ENCODE measurements at regions not wholly inside any gene's neighbourhood (a gene's known extent, or its start where the extent isn't known, plus 50 kb on each side); places are given as distances from the start of the nearest gene placed in this dataset.

GRCh38 chr22:47297261-47298016 lies 535.0 kb downstream of the TBC1D22A start:
- DNase-seq (ENCODE audit: low spot score) = no peak

- no peak for DNase-seq (ENCODE audit: low spot score)
Measured at GRCh38 chr22:47296405-47297260, 534.2 kb downstream of the TBC1D22A start.

- no peak for DNase-seq (ENCODE audit: low spot score)
Measured at GRCh38 chr22:47295982-47296381, 533.5 kb downstream of the TBC1D22A start.

- DNase-seq (ENCODE audit: low spot score) = no peak
Measured at GRCh38 chr22:47295226-47295901, 532.9 kb downstream of the TBC1D22A start.

DNA sequence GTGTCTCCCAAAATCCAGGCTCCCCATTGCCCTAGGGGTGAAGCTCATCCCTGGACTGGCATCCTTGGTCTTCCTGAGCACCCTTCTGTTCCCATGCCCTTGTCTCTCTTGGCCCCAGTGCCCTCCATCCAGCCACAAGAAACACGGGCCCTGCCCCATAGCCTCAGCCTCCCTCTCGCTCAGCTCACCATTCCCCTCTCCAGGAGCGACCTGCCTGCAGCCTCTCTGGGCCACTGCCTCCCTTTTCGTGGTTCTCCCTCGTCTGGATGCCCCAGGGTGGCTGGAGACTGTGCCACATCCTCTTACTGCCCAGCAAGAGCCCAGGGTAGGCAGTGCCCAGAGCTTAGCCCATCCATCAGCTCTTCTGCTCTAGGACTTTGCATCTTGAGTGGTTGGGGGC lies 532.1 kb downstream of the TBC1D22A start:
- no peak for DNase-seq (ENCODE audit: low spot score)

GRCh38 chr22:47294222-47294532 lies 531.7 kb downstream of the TBC1D22A start:
- DNase-seq (ENCODE audit: low spot score) = no peak

DNA sequence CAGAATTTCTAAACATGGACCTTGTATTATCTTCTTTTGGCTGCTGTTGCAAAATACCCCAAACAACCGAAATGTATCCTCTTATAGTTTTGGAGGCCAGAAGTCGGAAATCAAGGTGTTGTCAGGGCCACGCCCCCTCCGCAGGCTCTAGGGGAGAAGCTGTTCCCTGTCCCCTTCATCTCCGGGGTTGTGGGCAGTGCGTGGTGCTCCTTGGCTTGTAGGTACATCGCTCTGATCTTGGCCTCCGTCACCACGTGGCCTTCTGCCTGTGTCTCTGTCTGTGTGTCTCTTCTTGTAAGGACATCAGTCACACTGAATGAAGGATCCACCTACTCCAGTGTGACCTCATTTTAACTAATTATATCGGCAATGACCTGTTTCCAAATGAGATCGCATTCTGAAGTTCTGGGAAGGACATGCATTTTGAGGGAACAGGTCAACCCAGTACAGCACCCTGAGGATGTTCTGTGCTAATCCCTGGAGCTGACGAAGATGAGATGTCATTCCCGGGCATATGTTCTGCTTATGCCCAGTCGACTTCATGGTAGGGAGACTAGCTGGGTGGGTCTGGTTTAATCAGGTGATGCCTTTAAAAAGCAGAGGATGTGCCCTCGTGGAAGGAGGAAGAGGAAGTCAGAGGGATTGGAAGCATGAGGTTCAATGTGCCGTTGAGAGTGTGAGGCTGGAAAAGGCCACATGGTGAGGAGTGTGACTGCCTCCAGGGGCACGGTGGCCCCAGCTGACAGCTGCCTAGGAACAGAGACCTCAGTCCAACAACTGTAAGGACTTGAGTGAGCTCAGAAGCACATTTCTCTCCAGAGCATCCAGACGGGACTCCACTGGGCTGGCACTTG lies 531.1 kb downstream of the TBC1D22A start:
- DNase-seq (ENCODE audit: low spot score) = no peak

DNA sequence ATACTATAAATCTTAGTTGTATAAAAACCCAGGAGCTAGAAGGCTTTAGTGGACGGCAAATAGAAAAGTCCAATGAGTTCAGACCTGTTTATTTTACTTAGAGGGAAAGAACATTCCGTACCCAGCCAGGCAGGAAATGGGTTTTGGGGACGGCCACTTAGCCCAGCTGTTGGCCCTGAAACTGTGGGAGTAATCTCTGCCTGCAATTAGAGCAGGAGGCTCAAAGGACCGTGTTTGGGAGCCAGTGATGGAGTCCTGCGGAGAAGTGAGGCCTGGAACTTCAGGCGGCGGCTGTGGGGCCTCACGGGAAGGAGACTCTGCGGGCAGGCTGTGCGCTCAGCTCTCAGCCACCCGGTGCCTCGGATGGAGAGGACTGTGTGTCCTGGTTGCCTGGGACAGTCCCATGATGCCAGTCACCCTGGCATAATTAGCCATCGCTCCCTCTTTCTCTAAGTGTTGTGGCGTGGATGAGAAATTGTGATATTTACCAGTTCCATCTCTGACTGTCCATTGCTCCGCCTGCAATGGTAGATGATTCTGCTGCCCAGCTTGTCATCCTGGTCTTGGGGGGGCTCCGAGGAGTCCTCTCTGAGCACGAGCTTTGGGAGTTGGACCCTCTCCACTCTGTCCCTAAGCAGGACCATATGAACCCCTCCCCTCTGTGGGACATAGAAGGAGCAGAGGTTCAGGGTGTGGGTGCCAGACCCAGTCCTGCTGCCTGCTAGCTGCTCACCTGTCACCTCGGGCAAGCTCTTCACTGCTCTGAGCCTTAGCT lies 530.3 kb downstream of the TBC1D22A start:
- DNase-seq (ENCODE audit: low spot score) = no peak

- no peak for DNase-seq (ENCODE audit: low spot score)
Measured at GRCh38 chr22:47291565-47292495, 529.4 kb downstream of the TBC1D22A start.

- DNase-seq (ENCODE audit: low spot score) = no peak
Measured at GRCh38 chr22:47290706-47291430, 528.4 kb downstream of the TBC1D22A start.

DNA sequence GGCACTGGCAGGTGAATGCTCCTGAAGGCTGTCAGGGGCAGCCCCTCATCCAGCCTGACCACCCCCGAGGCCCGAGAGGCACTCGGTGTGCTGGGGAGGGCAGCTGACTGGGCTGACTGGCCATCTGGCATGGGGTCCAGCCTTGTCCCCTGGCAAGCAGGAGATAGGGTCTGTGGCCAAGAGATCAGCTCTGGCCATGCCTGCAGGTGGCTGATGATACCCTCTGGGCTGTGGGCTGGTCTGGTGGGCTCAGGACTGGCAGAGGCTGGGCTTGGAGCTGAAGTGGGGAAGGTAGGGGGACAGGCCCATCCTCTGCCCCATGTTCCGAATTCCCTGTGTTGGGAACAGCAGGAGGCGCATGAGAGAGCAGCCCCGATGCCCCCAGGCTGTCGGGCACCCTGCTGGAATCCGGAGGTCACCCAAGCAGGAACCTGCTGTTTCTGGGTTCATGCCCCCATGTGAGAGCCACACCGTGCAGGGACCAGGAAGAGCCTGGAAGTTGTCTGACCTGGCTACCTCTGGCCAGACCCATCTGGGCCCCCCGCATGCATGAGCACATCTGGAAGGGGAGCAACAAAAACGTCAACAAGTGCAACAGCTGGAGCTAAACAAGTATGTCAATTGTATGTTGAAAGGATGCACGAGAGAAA lies 527.0 kb downstream of the TBC1D22A start:
- no peak for DNase-seq (ENCODE audit: low spot score)

DNA sequence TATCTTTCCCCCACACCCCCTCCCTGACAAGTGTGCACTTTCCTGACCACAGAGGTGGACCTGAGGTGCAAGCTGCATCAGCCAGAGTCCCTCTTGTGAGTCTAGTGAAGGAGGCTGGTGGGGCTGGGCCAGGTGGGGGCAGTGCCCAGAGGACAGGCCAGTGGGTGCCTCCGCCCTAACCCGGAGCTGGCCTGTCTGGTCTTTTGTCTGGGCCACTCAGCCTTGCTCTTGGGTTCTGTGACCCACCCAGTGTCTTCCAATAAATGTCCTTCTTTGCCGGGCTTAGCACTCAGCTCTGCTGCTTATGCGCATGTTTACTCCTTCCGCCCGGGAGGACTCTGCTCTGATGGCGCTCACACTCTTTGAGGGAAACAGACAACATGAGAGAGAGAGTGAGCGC lies 526.2 kb downstream of the TBC1D22A start:
- DNase-seq (ENCODE audit: low spot score) = no peak

DNA sequence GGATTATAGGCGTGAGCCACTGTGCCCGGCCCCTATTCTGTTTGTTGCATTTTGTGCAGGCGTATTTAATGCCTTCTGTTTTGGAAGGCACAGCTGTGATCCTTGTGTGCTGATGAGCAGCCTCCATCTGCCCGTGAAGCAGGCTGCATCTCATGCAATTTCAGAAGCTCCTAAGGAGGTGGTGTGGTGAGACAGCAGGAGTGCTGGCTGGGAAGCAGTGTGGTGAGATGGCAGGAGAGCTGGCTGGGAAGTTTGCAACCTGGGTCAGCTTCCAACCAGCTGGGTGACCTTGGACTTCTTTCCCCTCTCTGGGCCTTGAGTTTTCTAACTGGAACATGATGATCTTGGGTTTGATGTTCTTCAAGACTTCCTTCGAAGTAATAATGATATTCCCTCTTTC lies 525.1 kb downstream of the TBC1D22A start:
- no peak for DNase-seq (ENCODE audit: low spot score)

DNA sequence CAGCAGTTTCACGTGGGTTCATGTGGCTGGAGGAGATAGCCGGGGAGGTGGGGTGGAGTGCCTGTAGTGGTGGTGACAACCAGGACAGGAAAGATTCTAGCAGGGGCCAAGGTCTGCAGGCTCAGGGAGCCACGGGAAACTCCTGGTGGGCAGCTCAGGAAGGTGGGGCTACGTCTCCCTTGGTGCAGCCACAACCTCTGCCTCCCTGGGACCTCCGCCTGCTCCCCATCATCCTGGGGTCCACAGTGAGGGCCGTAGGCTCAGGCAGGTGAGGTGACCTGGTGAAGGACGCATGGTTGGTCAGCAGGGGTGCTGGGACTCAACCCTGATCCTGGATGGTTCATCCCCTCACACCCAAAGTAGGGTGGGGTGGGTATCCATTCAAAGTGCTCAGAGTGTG lies 524.1 kb downstream of the TBC1D22A start:
- DNase-seq (ENCODE audit: low spot score) = no peak

GRCh38 chr22:47285981-47286380 lies 523.5 kb downstream of the TBC1D22A start:
- DNase-seq (ENCODE audit: low spot score) = no peak

GRCh38 chr22:47284822-47285221 lies 522.4 kb downstream of the TBC1D22A start:
- DNase-seq (ENCODE audit: low spot score) = no peak

GRCh38 chr22:47284360-47284759 lies 521.9 kb downstream of the TBC1D22A start:
- no peak for DNase-seq (ENCODE audit: low spot score)

DNA sequence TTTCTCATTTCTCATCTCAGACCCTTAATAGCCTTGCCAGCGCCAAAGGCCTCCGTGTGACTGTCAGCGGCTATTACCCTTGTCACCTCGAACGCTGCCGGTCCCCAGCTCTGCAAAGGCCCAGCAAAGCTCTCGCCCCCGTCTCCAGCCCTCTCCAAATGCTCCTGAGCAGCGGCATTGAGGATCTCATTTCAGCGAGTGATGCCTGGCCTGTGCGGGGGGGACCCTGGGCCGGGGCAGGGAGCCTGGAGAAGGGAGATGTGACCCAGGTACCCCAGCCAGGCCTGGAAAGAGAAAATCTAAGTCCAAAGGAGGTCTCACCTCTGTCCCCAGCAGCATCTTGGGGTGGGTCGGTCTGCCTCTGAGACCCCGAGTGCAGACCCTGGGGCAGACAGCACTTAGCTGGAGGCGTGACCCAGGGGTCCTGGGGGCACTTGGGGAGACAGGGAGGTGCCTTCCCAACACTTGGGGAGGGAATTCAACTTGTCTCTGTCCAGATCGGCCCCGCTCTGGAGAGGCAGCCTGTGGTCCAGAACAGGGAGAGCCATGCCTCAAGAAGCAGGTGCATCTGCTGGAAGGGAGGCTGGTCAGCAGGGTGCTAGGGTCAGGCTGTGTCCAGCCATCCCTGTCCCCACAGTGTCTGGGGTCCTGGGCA lies 521.3 kb downstream of the TBC1D22A start:
- no peak for DNase-seq (ENCODE audit: low spot score)

Measured in CD4-positive, alpha-beta T cell treated with Interleukin-2 at 100 ng/mL for 4 hours (primary cell).